Neural progenitor cell (in vitro differentiated cells): ENCODE measurements at regions not wholly inside any gene's neighbourhood (a gene's known extent, or its start where the extent isn't known, plus 50 kb on each side); places are given as distances from the start of the nearest gene placed in this dataset.
"Not testable (repeated sequence)": the region's sequence is repeated elsewhere in the genome, so short reads cannot be mapped to it uniquely, and the experiment has no call there.

ENCODE experiments used
- DNase-seq: peaks from one replicate; pipeline ENCODE4 v3.0.0-alpha.2; 2016; ENCODE audit warnings: low spot score
- H2AFZ ChIP-seq: fragments of 200-600 bp; sonication (generic); replicated peaks from 2 replicates; pipeline ENCODE4 v1.6.1; 2016; ENCODE audit warnings: antibody characterized with exemption
- H3F3A ChIP-seq: fragments of 200-600 bp; sonication (generic); 2 replicates; pipeline ENCODE4 v1.6.1; 2016; ENCODE audit warnings: antibody characterized with exemption, low read depth
- H3K27ac ChIP-seq: fragments of 200-600 bp; sonication (generic); 2 replicates; pipeline ENCODE4 v1.5.1; 2016; ENCODE audit warnings: mild to moderate bottlenecking
- H3K27me3 ChIP-seq: fragments of 200-600 bp; sonication (generic); 2 replicates; pipeline ENCODE4 v1.6.1; 2016; ENCODE audit warnings: mild to moderate bottlenecking, moderate library complexity
- H3K36me3 ChIP-seq: fragments of 200-600 bp; sonication (generic); 2 replicates; pipeline ENCODE4 v1.5.1; 2016
- H3K4me1 ChIP-seq: fragments of 200-600 bp; sonication (generic); 2 replicates; pipeline ENCODE4 v1.6.1; 2016; ENCODE audit warnings: mixed run types
- H3K4me2 ChIP-seq: fragments of 200-600 bp; sonication (generic); 2 replicates; pipeline ENCODE4 v1.6.1; 2016
- H3K4me3 ChIP-seq: fragments of 200-600 bp; sonication (generic); 2 replicates; pipeline ENCODE4 v1.5.1; 2016
- H3K79me2 ChIP-seq: fragments of 200-600 bp; sonication (generic); 2 replicates; pipeline ENCODE4 v1.6.1; 2016; ENCODE audit warnings: low read depth
- H3K9ac ChIP-seq: fragments of 200-600 bp; sonication (generic); 2 replicates; pipeline ENCODE4 v1.6.1; 2016
- H3K9me3 ChIP-seq: fragments of 200-600 bp; sonication (generic); 2 replicates; pipeline ENCODE4 v1.5.1; 2016; ENCODE audit warnings: low read depth
- H4K20me1 ChIP-seq: fragments of 200-600 bp; sonication (generic); 2 replicates; pipeline ENCODE4 v1.6.1; 2016; ENCODE audit warnings: low read depth
- H3K27ac Mint-ChIP-seq: 3 replicates; pipeline ENCODE4 v1.8.0; 2021; ENCODE audit warnings: mixed read lengths
- H3K27me3 Mint-ChIP-seq: 2 replicates; pipeline ENCODE4 v1.8.0; 2022; ENCODE audit warnings: low read depth, mild to moderate bottlenecking, inconsistent platforms, moderate library complexity, mixed read lengths; ENCODE audit not compliant: insufficient read depth
- H3K36me3 Mint-ChIP-seq: 3 replicates; pipeline ENCODE4 v1.8.0; 2021; ENCODE audit warnings: mixed read lengths
- H3K4me1 Mint-ChIP-seq: 3 replicates; pipeline ENCODE4 v1.8.0; 2021; ENCODE audit warnings: mixed read lengths
- H3K4me3 Mint-ChIP-seq: 3 replicates; pipeline ENCODE4 v1.8.0; 2021; ENCODE audit warnings: mild to moderate bottlenecking, moderate library complexity, mixed read lengths
- H3K9me3 Mint-ChIP-seq: 3 replicates; pipeline ENCODE4 v1.8.0; 2020; ENCODE audit warnings: mixed read lengths
- CTCF ChIP-seq: fragments of 200-600 bp; sonication (generic); IDR thresholded peaks from 2 replicates; pipeline ENCODE4 v1.5.1; 2017; ENCODE audit warnings: antibody characterized with exemption, mild to moderate bottlenecking
- EZH2 ChIP-seq: fragments of 200-600 bp; sonication (generic); IDR thresholded peaks from 2 replicates; pipeline ENCODE4 v1.6.1; 2017; ENCODE audit warnings: antibody characterized with exemption, mild to moderate bottlenecking, moderate library complexity
- EZH2phosphoT487 ChIP-seq: fragments of 200-600 bp; sonication (generic); IDR thresholded peaks from 2 replicates; pipeline ENCODE4 v1.6.1; 2017; ENCODE audit warnings: antibody characterized with exemption

DNA sequence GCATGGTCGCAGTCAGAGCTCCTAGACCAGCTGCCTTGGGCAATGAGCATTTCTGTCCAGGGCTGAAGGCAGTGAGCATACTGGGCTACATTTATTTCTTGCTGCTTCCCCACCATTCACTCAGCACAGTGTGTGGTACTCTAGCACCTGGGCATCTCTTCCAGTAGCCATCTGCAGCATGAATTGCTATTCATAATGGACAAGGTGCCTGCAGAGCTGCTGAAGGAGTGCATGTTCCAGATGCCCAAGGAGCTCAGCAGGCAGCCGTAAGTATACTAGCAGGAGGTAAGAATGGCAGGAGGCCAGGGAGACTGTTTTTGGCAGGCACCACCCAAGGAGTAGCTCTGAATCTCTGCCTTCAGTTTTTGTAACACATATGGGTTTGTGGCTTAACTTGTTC lies 110.4 kb upstream of the RXFP1 start:
- no peak overlapping the region for H3K4me2 ChIP-seq
- peaks cover 4% of the 10 kb centered on the region for H3K4me1 ChIP-seq
- Mint-ChIP-seq H3K36me3 (no peaks in the 10 kb centered on the region), H3K4me3 (no peak overlapping the region), H3K27me3 (no peaks in the 10 kb centered on the region), H3K27ac (no peak overlapping the region), H3K4me1 (no peaks in the 10 kb centered on the region), H3K9me3 (peaks cover 7% of the 10 kb centered on the region)
- no peak overlapping the region for H3K27ac ChIP-seq
- no peaks in the 10 kb centered on the region for H4K20me1 ChIP-seq
- no peaks in the 10 kb centered on the region for H3K36me3 ChIP-seq
- H3K4me3 ChIP-seq = no peak overlapping the region
- H3K79me2 ChIP-seq = no peaks in the 10 kb centered on the region
- no peak overlapping the region for H3K9ac ChIP-seq
- H3K27me3 ChIP-seq = no peaks in the 10 kb centered on the region
- no peaks in the 10 kb centered on the region for H3F3A ChIP-seq
- TF ChIP-seq EZH2phosphoT487 (no peak), EZH2 (no peak), CTCF (no peak)
- H2AFZ ChIP-seq = no peak overlapping the region
- H3K9me3 ChIP-seq = no peaks in the 10 kb centered on the region
- DNase-seq = no peak

DNA sequence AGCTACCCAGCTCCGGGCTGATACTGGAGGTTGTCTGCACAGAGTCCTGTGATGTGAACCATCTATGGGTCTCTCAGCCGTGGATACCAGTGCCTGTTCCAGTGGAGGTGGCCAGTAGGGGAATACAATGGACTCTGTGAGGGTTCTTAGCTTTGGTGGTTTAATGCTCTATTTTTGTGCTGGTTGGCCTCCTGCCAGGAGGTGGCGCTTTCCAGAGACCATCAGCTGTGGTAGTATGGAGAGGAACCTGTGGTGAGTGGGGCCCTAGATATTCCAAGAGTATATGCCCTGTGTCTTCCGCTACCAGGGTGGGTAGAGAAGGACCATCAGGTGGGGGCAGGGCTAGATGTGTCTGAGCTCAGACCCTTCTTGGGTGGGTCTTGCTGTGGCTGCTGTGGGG lies 103.0 kb upstream of the RXFP1 start:
- not testable (repeated sequence) for H3K27ac Mint-ChIP-seq, H3K36me3 ChIP-seq, H3F3A ChIP-seq, H3K4me1 Mint-ChIP-seq, H3K9me3 Mint-ChIP-seq, H3K27ac ChIP-seq, H2AFZ ChIP-seq, H3K36me3 Mint-ChIP-seq, H3K4me2 ChIP-seq, H3K4me1 ChIP-seq, H3K9me3 ChIP-seq, H3K79me2 ChIP-seq, H3K4me3 ChIP-seq, DNase-seq, H4K20me1 ChIP-seq, H3K27me3 ChIP-seq, H3K4me3 Mint-ChIP-seq, H3K27me3 Mint-ChIP-seq, H3K9ac ChIP-seq

DNA sequence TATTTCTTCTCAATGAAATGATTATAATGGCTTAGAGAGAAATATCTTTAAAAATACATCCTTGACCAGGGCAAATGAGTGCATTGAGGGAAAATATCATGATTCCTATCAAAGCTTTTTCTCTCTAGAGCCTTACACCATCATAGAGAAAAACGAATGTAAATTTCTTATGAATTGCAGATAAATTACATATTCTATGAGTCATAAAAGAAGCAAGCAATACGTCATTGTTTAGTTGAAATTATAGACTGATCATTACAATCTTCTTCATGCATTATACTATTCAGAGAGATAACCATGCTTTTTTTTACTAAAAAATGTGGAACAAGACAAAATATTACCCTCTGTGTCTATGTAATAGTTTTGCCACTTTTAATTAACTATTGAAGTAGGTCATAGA lies 100.9 kb upstream of the RXFP1 start:
- Histone ChIP-seq H3K4me3 (no peak overlapping the region), H3K4me1 (no peaks in the 10 kb centered on the region), H3K27ac (no peak overlapping the region), H3K4me2 (no peak overlapping the region), H3K9me3 (no peaks in the 10 kb centered on the region), H2AFZ (no peak overlapping the region), H3K36me3 (no peaks in the 10 kb centered on the region), H3K79me2 (no peaks in the 10 kb centered on the region), H3K27me3 (no peaks in the 10 kb centered on the region), H3F3A (no peaks in the 10 kb centered on the region), H3K9ac (no peak overlapping the region), H4K20me1 (no peaks in the 10 kb centered on the region)
- Mint-ChIP-seq H3K27me3 (no peaks in the 10 kb centered on the region), H3K4me3 (no peak overlapping the region), H3K4me1 (no peaks in the 10 kb centered on the region), H3K27ac (no peak overlapping the region), H3K9me3 (no peaks in the 10 kb centered on the region), H3K36me3 (no peaks in the 10 kb centered on the region)
- DNase-seq = no peak
- TF ChIP-seq CTCF (no peak), EZH2 (no peak), EZH2phosphoT487 (no peak)

- no peaks in the 10 kb centered on the region for H3K27me3 Mint-ChIP-seq
- Histone ChIP-seq H3K9ac (no peak overlapping the region), H3K36me3 (no peaks in the 10 kb centered on the region), H3K79me2 (no peaks in the 10 kb centered on the region), H3K27me3 (no peaks in the 10 kb centered on the region), H2AFZ (no peak overlapping the region), H3K9me3 (no peaks in the 10 kb centered on the region), H3F3A (no peaks in the 10 kb centered on the region), H3K27ac (no peak overlapping the region), H3K4me1 (no peaks in the 10 kb centered on the region), H4K20me1 (no peaks in the 10 kb centered on the region), H3K4me2 (no peak overlapping the region), H3K4me3 (no peak overlapping the region)
- no peak overlapping the region for H3K4me3 Mint-ChIP-seq
- DNase-seq = no peak
- TF ChIP-seq CTCF = no peak
- no peak for TF ChIP-seq EZH2phosphoT487
- TF ChIP-seq EZH2 = no peak
- H3K9me3 Mint-ChIP-seq = no peaks in the 10 kb centered on the region
- H3K36me3 Mint-ChIP-seq = no peaks in the 10 kb centered on the region
- H3K27ac Mint-ChIP-seq = no peak overlapping the region
- no peaks in the 10 kb centered on the region for H3K4me1 Mint-ChIP-seq
Measured at GRCh38 chr4:158422546-158422945, 99.1 kb upstream of the RXFP1 start.
